Right hindlimb (tissue), 1 donor: ENCODE measurements at regions not wholly inside any gene's neighbourhood (a gene's known extent, or its start where the extent isn't known, plus 50 kb on each side); places are given as distances from the start of the nearest gene placed in this dataset.
"Not testable (repeated sequence)": the region's sequence is repeated elsewhere in the genome, so short reads cannot be mapped to it uniquely, and the experiment has no call there.

Experiments
- DNase-seq: peaks from one replicate; pipeline ENCODE4 v3.0.0-alpha.2; 2018

GRCh38 chr9:111148052-111149017, 110.1 kb upstream of the LPAR1 start:
- DNase-seq, result peak; percentile 32

- DNase-seq, result no peak
Observed at GRCh38 chr9:111147041-111147440, 108.8 kb upstream of the LPAR1 start.

- DNase-seq, result no peak
Observed at GRCh38 chr9:111144741-111145140, 106.5 kb upstream of the LPAR1 start.

- no peak for DNase-seq
Observed at GRCh38 chr9:111136180-111136579, 97.9 kb upstream of the LPAR1 start.

- DNase-seq, result no peak
Observed at GRCh38 chr9:111131211-111131610, 92.9 kb upstream of the LPAR1 start.

GRCh38 chr9:111120526-111120925, 82.3 kb upstream of the LPAR1 start:
- DNase-seq, result no peak

- no peak for DNase-seq
Observed at GRCh38 chr9:111118256-111118948, 80.1 kb upstream of the LPAR1 start.

GRCh38 chr9:111114486-111114885, 76.2 kb upstream of the LPAR1 start:
- no peak for DNase-seq

- no peak for DNase-seq
Observed at GRCh38 chr9:111113712-111114111, 75.4 kb upstream of the LPAR1 start.

GRCh38 chr9:111110805-111111204, 72.5 kb upstream of the LPAR1 start:
- DNase-seq, result no peak

GRCh38 chr9:111108946-111109345, 70.7 kb upstream of the LPAR1 start:
- DNase-seq, result no peak

- no peak for DNase-seq
Observed at GRCh38 chr9:111107141-111107540, 68.9 kb upstream of the LPAR1 start.

- DNase-seq, result no peak
Observed at GRCh38 chr9:111106202-111106601, 67.9 kb upstream of the LPAR1 start.

- DNase-seq, result no peak
Observed at GRCh38 chr9:111102793-111103464, 64.7 kb upstream of the LPAR1 start.

- no peak for DNase-seq
Observed at GRCh38 chr9:111099199-111100008, 61.1 kb upstream of the LPAR1 start.

- no peak for DNase-seq
Observed at GRCh38 chr9:111098093-111098492, 59.8 kb upstream of the LPAR1 start.

- no peak for DNase-seq
Observed at GRCh38 chr9:111096051-111096450, 57.8 kb upstream of the LPAR1 start.

GRCh38 chr9:111095441-111095840, 57.2 kb upstream of the LPAR1 start:
- DNase-seq, result peak; percentile 41

GRCh38 chr9:111094958-111095357, 56.7 kb upstream of the LPAR1 start:
- DNase-seq, result no peak

GRCh38 chr9:111094433-111094924, 56.2 kb upstream of the LPAR1 start:
- peak; percentile 42 for DNase-seq

GRCh38 chr9:111092167-111092566, 53.9 kb upstream of the LPAR1 start:
- not testable (repeated sequence) for DNase-seq
